ENCODE measurements at regions not wholly inside any gene's neighbourhood (a gene's known extent, or its start where the extent isn't known, plus 50 kb on each side); places are given as distances from the start of the nearest gene placed in this dataset.

DNA sequence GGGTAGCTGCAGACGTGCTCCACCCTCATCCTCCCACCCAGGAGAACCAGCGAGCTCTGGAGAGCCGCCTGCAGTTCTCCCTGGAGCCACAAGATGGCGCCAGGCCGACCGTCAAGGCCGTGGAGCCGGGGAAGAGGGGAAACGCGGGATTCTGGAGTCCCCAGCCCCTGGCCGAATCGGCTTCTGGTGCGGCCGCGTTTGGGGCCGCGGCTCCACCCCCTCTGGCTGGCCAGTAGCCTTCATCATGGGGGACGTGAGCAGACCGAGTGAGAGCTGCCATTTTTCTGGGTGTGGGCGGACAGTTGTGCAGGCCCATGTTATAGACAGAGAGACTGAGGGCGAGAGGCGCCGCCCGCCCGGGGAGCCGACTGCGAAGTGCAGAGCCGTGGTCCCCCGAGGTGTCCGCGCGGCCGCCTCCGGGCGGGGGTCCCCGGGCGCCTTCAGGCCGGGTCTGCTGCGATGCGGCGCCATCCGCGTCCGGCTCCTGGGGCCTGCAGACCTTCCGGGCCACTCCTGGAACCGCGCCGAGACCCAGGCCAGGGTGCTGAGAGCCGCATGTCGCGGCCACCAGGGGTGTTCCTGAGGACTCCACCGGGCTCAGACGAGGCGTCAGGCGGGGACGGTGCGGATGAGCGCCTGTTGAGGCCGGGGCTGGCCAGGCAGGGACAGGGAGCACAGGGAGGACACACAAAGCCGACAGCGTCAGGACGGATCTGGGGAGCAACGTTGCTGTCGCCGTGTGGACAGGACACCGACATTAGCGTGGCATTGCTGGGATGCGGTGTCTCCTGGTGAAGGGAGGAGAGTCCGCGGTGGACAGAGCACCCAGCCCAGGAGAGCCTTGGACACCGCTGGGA, 418.2 kb upstream of the HS6ST1 start:
- DNase-seq (ENCODE audit: low read depth), result peak; percentile 31

DNA sequence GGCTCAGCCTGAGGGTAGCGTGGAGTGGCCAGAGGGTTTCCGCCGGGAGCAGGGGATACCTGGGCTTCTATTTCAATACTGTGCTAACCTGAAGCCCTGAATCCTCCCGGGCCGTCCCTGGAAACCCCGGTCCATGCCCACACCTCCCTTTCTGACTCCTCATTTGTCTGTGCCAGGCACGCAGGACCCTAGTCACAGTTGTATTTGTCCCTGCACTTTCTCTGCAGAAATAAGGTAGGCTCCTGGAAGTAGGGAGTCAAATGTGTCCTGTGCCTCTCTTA, 418.8 kb upstream of the HS6ST1 start:
- no peak for DNase-seq (ENCODE audit: low read depth)

DNA sequence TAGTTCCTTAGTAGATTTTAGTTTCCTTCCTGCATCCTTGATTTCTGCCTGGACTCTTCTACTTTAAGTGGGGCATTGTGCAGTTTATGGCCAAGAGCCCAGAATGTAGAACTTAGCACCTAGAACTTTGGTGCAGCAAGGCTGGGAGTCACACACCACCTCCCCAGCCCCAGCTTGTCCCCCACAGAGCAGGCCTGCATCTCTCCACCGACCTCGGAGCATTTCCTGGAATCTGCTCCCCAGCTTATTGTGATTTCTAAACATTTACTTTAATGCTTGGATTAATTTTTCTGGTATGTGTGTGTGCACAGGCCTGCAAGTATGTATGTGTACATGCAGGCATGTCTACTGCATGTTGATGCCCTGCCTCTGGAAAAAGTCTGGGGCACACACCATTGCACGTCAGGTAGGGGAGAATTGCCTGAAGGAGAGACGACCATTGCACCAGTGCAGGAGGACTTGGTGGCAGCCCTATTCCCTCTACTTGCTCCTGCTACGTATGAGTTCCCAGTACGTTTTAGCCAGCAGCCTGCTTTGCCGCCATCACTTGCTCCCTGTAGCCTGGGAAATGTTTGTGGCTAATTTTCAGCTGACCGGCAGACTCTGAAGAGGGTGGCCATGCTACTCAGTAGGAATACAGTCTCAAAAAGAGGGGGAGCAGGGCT, 419.9 kb upstream of the HS6ST1 start:
- DNase-seq (ENCODE audit: low read depth), result no peak

DNA sequence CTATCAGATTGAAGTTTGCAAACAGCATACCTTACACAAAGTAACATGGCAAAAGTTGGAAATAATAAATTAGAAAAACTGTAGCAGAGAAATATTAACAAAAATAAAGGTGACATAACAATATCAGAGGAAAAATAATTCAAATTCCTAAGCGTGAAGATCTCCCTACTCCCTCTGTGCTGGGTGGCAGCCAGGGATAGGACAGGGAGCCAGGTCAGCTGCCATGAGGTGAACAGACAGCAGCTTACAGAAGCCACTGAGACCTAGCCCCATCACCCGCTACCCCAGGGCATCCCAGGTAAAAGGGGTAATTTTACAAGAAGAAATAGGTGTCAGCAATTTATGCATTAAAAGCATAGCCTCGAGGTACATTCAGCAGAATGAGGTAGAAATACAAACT, 423.8 kb upstream of the HS6ST1 start:
- DNase-seq (ENCODE audit: low read depth), result no peak

DNA sequence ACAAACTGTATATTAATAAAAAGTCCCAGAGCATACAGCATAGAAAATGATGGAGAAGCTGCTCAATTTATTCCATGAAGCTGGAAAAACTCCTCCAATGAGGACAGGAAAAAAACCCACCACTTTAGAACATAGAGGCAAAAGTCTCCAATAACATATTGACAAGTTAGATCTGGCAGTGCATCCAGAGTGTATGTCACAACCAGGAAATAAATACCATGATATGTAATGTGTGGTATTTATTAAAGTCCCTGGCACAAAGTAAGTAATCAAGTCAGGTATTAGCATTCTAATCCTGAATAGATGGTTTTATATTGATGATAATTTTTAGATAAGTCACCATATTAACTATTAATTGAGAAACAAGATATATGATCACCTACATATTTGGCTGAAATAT, 427.3 kb upstream of the HS6ST1 start:
- no peak for DNase-seq (ENCODE audit: low read depth)

DNA sequence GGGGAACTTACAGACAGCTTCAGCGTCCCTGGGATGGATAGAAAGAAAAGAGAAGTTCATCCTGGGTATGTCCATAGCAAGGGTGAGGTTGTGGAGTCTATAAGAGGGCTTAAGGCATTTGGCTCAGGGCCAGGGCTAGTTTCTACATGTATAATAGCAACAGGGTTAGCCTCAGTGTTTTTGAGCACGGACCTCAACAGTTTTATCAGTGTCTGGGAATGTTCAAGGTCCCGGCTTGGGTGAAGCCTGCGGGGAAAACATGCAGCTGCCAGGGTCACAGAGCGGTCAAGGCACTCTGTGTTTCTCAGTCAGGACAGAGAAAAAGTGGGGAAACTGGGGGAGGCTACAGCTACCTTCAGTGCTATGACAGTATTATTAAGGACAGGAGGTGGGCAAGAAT, 427.7 kb upstream of the HS6ST1 start:
- no peak for DNase-seq (ENCODE audit: low read depth)

DNA sequence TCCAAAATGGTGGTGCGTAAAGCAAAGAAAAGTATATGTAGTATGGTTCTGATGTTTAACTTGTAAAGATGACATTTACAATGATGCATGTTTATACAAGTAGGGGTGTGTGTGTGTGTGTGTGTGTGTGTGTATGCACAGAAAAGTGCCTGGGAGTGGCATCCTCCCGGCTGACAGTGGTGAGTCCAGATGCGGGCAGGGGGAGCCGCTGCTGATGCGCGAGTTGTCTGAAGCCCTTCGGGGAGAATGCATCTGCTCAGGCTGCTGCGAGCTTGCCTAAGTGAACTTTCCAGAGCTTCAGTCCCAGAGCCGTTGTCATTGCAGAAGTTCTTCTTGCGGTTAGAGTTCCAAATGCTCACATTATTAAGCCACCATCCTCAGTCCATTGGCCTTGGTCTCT, 429.7 kb upstream of the HS6ST1 start:
- no peak for DNase-seq (ENCODE audit: low read depth)

DNA sequence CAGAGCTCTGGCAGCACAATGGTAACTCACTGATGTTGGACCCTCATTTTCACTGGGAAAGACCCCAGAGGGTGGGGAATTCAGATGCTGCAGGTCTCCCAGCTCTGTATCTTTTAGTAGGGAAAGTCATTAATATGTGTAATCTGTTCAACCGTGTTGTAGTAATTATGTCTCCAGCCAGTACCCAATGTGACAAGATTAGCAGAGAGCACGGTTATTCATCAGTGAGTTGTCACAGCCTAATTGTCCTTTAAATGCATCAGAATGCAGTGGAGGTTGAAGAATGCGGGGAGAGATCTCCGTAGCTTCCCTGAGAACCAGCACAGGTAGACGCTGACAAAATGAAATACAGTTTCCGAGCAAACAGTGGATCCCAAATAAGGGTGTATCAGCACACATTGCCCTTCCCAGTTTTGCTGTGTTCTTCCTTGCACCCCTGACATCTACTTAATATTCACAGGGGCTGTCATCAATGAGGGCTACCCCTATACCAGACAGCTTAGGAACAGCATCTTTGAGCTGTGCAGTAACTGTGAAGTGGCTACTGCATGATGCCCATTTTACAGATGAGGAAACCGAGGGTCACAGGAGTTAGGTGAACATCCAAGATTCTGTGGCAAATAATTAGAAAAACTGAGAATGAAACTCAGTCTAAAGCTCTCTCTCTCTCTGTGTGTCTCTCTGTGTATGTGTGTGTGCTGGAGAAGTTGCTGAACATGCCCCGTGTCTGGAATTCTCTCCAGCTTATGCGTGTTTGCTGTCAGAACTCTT, 430.4 kb upstream of the HS6ST1 start:
- no peak for DNase-seq (ENCODE audit: low read depth)

DNA sequence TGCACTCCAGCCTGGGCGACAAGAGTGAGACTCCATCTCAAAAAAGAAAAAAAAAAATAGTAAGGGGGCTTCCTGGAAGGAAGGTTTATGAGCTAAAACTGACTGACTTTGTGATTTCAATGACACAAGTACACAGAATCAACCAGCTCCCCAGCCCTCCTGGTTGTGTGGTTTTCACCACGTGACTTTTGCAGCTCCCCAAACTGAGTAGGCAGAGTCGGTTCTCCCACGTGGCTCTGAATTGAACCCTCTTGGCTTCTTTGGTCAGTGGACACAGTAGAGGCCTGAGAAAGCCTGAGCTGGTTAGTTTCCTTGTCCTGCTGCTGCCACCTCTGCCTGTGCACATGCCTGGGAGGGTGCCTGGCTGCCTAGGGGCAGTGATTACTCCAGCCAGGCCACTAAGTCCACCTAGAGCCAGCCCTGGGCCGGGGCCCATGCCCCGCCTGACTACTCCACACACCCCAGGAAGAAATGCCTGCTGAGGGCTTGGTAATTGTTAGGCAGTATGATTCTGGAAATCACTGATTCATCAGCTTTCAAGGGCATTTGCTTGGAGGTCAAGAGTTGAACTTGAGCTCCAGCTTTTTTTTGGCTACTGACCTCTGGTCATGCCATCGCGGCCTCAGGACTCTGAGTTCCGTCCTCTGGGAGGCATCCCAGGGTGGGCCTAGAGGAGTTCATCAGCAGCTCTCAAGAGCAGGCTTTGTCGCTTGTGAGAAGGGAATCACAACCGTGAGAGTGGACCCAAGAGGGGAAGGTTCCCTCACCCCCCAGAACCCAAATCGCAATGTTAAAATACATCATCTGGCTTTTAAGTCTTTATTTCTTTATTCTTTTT, 431.9 kb upstream of the HS6ST1 start:
- no peak for DNase-seq (ENCODE audit: low read depth)

DNA sequence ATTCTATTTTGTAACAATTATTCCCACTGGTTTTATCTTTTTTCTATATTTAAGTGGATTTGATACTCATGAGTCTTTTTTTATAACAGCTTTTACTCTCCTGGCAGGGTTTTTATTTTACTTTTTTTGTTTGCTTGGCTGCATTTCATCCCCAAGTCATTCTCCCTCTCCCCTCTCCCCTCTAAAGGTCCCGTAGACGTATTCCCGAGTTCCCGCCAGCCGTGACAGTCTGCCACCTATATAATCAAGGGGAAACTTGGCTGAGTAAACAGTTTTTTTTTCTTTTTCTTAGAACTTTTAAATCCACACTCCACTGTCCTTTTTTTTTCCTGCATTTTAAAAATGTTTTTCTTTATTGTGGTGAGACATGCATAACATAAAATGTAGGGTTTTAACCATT, 433.1 kb upstream of the HS6ST1 start:
- DNase-seq (ENCODE audit: low read depth), result no peak

DNA sequence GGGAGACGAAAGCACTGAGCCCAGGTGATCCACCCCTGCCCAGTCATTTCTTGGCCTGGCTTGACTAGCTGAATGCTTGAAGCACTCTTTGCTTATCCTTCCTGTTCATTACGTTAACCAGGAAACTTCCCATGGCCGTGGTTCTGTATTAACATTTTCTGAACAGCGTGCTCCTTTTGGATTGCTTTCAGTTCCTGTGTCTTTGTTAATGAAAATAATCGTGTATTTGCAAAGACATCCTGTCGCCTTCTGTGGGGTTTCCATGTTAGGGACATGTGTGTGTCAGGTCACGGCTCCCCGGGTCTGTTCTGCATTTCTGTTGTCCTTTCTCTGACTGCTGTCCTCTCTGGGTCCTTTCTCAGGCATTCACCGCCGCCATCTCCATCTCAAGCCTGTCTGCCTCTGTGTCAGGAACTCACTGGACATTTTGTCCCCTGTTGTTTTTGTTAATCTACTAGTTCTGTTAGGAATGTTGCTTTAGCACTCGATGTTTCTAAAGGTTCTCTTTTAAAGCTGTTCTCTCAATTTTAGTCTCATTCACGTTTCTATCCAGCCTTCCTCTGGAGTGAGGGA, 434.1 kb upstream of the HS6ST1 start:
- no peak for DNase-seq (ENCODE audit: low read depth)

DNA sequence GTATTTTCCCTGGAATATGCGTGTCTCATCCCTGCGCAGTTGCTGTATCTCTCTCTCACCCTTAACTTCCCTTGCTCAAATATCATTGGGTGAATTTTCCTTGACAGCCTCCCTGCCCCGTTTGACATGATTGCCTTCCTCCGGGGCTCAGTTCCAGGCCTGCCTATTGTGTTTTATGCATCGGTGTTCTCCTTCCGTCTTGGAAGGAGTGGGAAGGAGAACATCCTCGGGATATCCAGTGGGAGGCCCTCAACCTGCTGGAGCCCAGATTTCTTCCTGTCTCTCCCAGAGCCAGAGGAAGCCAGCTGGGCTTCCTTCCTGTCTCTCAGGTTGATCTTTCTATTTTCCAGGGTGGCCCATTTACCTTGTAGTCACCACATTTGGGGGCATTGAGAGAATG, 434.7 kb upstream of the HS6ST1 start:
- DNase-seq (ENCODE audit: low read depth), result no peak

DNA sequence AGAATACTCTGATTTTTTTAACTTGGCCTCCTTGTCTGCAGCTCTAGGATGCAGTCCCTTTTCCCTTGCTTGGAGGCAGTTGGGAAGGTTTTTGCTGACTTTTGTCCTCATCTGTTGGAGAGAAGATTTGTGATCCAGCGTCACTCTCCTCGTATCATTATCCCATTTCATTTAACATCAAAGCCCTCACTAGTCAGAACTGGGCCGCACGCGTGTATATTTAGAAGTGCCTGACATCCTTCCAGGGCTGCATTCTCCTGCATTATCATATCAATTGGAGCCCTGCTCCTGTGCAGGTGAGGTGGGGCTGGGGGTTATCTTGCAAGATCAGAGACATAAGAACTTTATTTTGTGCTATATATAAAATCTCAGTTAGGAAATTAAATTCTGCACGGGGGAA, 435.1 kb upstream of the HS6ST1 start:
- no peak for DNase-seq (ENCODE audit: low read depth)

DNA sequence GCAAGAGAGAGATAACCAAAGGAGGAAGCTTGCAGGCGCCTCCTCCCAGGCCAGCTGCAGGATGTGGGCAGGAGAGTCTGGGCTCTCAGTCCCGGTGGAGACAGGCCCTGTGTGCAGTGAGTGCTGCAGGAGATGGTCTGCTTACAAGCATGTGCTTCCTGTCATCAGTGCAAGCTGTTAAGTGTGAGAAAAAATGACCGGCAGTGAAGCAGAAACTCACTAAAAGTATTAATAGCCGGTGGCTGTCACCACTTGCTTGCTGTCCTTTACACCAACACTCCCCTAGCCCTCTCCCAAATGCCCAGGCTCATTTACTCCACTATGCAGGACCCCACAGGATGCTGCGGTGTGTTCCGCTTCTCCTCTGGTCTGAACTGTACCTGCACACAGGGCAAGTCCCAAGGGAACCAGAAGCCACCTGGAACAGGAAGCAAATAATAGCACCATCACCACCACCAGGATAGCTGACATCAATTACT, 435.6 kb upstream of the HS6ST1 start:
- DNase-seq (ENCODE audit: low read depth), result peak; percentile 33

DNA sequence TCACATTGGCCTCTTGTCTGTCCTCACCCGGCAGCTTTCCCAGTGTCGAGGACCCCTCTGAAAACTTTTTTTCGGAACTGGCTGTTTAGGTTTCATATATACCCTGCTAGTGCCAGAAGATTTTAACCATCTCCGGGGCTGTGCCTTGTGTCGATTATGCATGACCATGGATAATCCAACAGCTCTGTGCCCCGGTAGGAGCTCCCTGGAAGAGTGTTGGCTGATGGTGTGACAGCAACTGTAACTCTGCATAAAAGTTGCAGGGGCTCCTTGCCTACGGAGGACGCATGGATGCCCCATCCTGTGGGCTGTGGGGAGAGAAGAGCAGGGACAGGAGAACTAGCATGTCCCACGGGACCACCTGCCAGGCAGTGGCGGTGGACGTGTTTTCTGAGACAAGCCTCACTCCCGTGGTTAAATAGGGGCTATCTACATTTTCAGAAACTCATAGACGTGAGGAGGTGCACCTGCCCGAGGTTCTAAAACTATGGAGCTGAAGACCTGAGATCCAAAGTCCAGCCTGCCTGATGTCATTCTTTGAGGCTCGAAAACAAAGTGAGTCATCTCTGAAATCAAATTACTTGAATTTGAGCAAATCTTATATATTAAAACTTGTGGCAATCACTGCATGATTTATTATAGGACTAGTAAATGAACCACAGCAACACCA, 437.2 kb upstream of the HS6ST1 start:
- DNase-seq (ENCODE audit: low read depth), result no peak

DNA sequence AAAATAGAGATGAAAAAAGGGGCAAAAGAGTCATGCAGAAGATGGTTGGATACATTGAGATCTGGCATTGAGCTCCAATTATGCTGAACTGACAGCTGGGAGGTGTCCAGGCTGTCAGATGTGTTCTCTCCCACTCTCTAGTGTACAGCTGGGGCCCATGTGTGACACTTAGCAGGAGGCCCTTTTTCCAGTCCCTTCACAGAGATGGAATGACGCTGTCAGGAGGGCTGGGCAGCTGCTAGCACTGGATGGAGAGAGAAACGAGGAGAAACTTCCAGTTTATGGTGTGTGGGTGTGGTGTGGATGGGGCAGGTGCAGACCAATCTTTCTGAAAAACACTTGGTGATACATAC, 437.7 kb upstream of the HS6ST1 start:
- no peak for DNase-seq (ENCODE audit: low read depth)

DNA sequence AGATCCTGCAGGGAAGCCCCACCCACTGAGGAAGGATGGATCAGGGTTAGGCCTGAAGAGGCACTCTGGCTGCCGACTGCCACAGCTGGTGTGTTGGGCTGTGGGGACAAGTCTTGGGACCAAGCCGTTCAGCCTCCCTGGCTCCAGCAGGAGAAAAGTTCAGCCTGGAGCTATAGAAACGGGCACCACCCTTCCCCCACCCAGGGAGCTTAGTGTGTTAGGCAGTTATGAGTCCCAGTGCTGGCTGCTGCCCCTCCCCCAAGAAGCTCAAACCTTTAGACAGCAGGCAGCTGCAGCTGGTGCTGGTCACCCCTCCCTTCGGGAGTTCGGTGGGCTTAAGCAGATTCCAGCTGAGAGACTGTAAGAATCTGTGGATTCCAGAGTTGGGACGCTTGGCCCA, 447.1 kb upstream of the HS6ST1 start:
- no peak for DNase-seq (ENCODE audit: low read depth)

DNA sequence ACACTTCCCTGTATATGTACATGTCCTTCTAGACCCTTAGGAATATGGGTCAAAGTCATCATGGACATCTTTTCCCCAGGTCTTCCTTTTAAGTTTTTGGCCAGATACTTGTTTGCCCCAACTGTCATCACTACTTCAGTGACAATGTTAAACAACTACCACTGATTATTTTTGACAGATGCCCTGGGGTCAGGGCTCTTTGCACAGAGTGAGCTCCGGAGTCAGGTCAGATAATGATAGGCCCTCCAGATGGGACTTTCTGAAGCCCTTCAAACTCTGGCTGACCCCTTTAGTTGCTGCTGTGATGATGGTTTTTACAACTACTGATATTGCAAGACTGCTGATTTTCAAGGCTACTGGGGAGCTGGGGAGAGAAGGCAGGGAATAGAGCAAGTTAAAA, 449.4 kb upstream of the HS6ST1 start:
- DNase-seq (ENCODE audit: low read depth), result no peak

DNA sequence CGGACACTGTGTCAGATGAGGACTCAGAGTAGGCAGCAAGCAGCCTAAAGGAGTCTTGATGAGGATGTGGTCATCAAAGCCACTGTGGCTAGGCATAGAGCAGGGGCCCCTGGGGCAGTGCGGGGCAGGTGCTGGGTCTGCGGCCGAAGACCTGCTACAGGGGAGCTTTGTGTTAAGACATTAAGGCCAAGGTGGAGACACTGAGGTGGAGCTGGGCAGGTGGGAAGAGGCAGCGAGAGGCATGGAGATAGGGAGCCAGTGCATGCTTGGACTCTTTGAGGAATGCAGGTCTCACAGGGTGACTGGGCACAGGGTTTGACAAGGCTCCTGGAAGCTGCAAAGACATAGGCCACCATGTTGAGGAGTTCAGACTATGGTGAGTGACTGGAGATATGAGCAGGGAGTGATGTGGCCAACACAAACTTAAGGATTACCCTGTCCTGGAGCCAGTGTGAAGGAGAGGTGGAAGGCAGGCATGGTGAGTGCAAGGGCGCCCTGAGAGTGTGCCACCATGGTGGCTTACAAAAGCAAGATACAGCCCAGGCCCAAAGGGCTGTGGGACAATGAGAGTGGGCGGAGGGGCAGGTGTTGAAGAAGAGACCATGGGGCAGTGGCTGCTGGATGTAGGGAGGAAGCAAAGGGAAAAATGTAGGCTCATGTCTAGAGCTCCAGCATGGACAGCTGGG, 450.9 kb upstream of the HS6ST1 start:
- no peak for DNase-seq (ENCODE audit: low read depth)

All from HT1080 (cell line).